Ascending aorta (tissue), 2 donors: ENCODE measurements at regions not wholly inside any gene's neighbourhood (a gene's known extent, or its start where the extent isn't known, plus 50 kb on each side); places are given as distances from the start of the nearest gene placed in this dataset.
"Not testable (repeated sequence)": the region's sequence is repeated elsewhere in the genome, so short reads cannot be mapped to it uniquely, and the experiment has no call there.

Experiments used
- DNase-seq, 2 donors: peaks; one replicate each; pipeline ENCODE4 v3.0.0-alpha.2; 2019; ENCODE audit warnings: low spot score in 2 of 2
- H3K27ac ChIP-seq, 2 donors: fragments of 200-600 bp; sonication (generic); one replicate each; pipeline ENCODE4 v1.5.1; 2016 to 2017; ENCODE audit warnings: mild to moderate bottlenecking in 1 of 2
- H3K27me3 ChIP-seq: fragments of 200-600 bp; sonication (generic); one replicate; pipeline ENCODE4 v1.5.1; 2017
- H3K36me3 ChIP-seq, 2 donors: fragments of 200-600 bp; sonication (generic); one replicate each; pipeline ENCODE4 v1.5.1; 2016
- H3K4me1 ChIP-seq, 2 donors: fragments of 200-600 bp; sonication (generic); one replicate each; pipeline ENCODE4 v1.5.1; 2016 to 2017; ENCODE audit warnings: mild to moderate bottlenecking in 1 of 2
- H3K4me3 ChIP-seq, 2 donors: fragments of 200-600 bp; sonication (generic); one replicate each; pipeline ENCODE4 v1.5.1; 2016 to 2017; ENCODE audit warnings: mild to moderate bottlenecking in 1 of 2
- H3K9me3 ChIP-seq, 2 donors: fragments of 200-600 bp; sonication (generic); one replicate each; pipeline ENCODE4 v1.5.1; 2016
- intact Hi-C: fragments of 100-400 bp; cut with DNase I; formaldehyde crosslinking; loops from one replicate; pipeline ENCODE4 v1.15.1; 2023
- TF ChIP-seq, protein P1 (sequence below), 3 experiments: fragments of 200-600 bp in 2 of 3; fragments of 450-650 bp in 1 of 3; sonication (generic) in 2 of 3; IDR thresholded peaks; one replicate each; pipeline ENCODE4 v1.5.1; 2016 to 2019; ENCODE audit warnings: antibody characterized with exemption in 3 of 3, mild to moderate bottlenecking in 1 of 3, moderate library complexity in 1 of 3

GRCh38 chr7:101679653-101680173, 50.6 kb upstream of the MYL10 start:
- not testable (repeated sequence) for H3K27me3 ChIP-seq, H3K9me3 ChIP-seq, H3K4me3 ChIP-seq, H3K36me3 ChIP-seq, DNase-seq
- peak overlapping the region in 1 of 2 donors; percentile 51 for H3K27ac ChIP-seq
- peaks cover 4 to 11% of the 10 kb centered on the region in 2 donors for H3K4me1 ChIP-seq
- intact Hi-C loops: loop anchor here (2.0 kb wide), 1 partner anchor 65 kb away; no protein-coding TSS in a partner anchor

DNA sequence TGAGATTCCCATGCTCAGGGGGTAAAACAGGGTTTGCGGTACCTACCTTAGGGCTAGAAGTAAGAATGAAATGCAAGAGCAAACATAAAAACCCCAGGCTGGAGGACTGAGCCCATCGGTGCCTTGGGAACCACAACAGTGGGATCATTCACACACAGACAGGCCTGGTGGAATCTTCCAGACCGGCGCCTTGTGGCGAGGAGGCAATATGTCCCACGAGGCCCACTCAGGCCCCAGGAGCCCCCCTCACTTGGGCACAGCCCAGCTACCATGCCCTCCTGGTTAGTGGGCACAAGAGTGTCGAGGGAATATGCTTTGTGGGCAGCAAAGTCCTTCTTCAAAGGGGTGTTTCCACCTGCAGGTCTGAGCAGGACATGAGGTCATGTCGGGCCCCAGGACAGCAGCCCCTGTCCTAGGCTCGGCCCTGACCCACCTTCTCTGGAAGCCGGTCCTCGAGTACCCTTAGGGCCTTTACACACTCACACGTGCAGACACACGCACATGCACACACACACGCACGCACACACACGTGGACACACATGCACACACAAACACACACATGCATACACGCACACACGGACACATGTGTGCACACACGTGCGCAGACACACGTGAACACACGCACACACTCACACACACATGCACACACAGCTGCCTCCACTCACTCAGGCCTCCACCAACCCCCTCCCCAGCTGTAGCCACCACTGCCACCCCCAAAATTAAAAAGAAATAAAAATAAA, 51.5 kb upstream of the MYL10 start:
- Histone ChIP-seq H3K27me3 (no peaks in the 10 kb centered on the region), H3K4me1 (peaks cover 4 to 11% of the 10 kb centered on the region in 2 donors), H3K9me3 (no peaks in the 10 kb centered on the region), H3K36me3 (no peaks in the 10 kb centered on the region), H3K27ac (peak overlapping the region in 1 of 2 donors; percentile 51), H3K4me3 (no peak overlapping the region)
- DNase-seq: no peak
- intact Hi-C loops: loop anchor here (2.0 kb wide), 1 partner anchor 66 kb away; no protein-coding TSS in a partner anchor
- TF ChIP-seq, protein P1, sequence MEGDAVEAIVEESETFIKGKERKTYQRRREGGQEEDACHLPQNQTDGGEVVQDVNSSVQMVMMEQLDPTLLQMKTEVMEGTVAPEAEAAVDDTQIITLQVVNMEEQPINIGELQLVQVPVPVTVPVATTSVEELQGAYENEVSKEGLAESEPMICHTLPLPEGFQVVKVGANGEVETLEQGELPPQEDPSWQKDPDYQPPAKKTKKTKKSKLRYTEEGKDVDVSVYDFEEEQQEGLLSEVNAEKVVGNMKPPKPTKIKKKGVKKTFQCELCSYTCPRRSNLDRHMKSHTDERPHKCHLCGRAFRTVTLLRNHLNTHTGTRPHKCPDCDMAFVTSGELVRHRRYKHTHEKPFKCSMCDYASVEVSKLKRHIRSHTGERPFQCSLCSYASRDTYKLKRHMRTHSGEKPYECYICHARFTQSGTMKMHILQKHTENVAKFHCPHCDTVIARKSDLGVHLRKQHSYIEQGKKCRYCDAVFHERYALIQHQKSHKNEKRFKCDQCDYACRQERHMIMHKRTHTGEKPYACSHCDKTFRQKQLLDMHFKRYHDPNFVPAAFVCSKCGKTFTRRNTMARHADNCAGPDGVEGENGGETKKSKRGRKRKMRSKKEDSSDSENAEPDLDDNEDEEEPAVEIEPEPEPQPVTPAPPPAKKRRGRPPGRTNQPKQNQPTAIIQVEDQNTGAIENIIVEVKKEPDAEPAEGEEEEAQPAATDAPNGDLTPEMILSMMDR (IDR thresholded peaks at IDR 0.05): no peak

GRCh38 chr7:101681170-101682007, 52.3 kb upstream of the MYL10 start:
- peak; percentile 55 to 93 for DNase-seq
- intact Hi-C loops: loop anchor here (2.0 kb wide), 1 partner anchor 67 kb away; no protein-coding TSS in a partner anchor
- Histone ChIP-seq H3K9me3 (no peaks in the 10 kb centered on the region), H3K36me3 (no peaks in the 10 kb centered on the region), H3K4me3 (no peak overlapping the region), H3K27ac (peak overlapping the region; percentile 29 to 51), H3K27me3 (no peaks in the 10 kb centered on the region), H3K4me1 (peaks cover 4 to 11% of the 10 kb centered on the region in 2 donors)
- TF ChIP-seq, protein P1 (IDR thresholded peaks at IDR 0.05): no peak

- intact Hi-C loops: no loop called here
- Histone ChIP-seq H3K4me3 (no peak overlapping the region), H3K9me3 (no peaks in the 10 kb centered on the region), H3K27me3 (no peaks in the 10 kb centered on the region), H3K27ac (no peak overlapping the region), H3K4me1 (peaks cover 4 to 17% of the 10 kb centered on the region in 2 donors), H3K36me3 (no peaks in the 10 kb centered on the region)
- TF ChIP-seq, protein P1 (IDR thresholded peaks at IDR 0.05): no peak
- no peak for DNase-seq
Measured at GRCh38 chr7:101684983-101685330, 55.9 kb upstream of the MYL10 start.

- Histone ChIP-seq H3K9me3 (no peaks in the 10 kb centered on the region), H3K36me3 (no peaks in the 10 kb centered on the region), H3K27ac (no peak overlapping the region), H3K4me3 (no peak overlapping the region), H3K27me3 (no peaks in the 10 kb centered on the region), H3K4me1 (peaks cover 4 to 12% of the 10 kb centered on the region in 2 donors)
- intact Hi-C loops: loop anchor here (2.0 kb wide), 1 partner anchor 439 kb away; no protein-coding TSS in a partner anchor
- TF ChIP-seq, protein P1 (IDR thresholded peaks at IDR 0.05): no peak
- DNase-seq: no peak
Measured at GRCh38 chr7:101686030-101686429, 56.9 kb upstream of the MYL10 start.
